ENCODE measurements at regions not wholly inside any gene's neighbourhood (a gene's known extent, or its start where the extent isn't known, plus 50 kb on each side); places are given as distances from the start of the nearest gene placed in this dataset.

DNA sequence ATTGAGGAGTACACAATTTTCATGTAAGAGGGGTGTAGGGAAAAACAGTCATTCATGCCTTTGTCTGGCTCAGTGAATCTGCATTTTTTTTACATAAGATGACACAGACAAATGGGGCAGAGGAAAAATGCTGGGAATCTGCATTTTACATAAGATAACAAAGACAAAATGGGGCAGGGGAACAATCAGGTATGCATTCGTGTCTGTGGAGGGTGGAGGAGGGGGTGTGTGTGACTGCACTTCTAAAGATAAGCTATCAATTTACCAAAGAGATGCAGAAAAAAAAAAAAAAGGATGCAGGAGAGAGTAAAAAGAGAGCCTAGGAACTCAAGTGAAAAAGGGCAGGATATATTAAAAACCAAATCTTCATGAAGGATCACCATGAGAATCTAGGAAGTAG lies 637.4 kb downstream of the ZNF674 start:
- TF ChIP-seq, protein P1, sequence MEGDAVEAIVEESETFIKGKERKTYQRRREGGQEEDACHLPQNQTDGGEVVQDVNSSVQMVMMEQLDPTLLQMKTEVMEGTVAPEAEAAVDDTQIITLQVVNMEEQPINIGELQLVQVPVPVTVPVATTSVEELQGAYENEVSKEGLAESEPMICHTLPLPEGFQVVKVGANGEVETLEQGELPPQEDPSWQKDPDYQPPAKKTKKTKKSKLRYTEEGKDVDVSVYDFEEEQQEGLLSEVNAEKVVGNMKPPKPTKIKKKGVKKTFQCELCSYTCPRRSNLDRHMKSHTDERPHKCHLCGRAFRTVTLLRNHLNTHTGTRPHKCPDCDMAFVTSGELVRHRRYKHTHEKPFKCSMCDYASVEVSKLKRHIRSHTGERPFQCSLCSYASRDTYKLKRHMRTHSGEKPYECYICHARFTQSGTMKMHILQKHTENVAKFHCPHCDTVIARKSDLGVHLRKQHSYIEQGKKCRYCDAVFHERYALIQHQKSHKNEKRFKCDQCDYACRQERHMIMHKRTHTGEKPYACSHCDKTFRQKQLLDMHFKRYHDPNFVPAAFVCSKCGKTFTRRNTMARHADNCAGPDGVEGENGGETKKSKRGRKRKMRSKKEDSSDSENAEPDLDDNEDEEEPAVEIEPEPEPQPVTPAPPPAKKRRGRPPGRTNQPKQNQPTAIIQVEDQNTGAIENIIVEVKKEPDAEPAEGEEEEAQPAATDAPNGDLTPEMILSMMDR (IDR thresholded peaks at IDR 0.05; ENCODE audit: insufficient read depth, low read length) = no peak
- TF ChIP-seq, protein P2, sequence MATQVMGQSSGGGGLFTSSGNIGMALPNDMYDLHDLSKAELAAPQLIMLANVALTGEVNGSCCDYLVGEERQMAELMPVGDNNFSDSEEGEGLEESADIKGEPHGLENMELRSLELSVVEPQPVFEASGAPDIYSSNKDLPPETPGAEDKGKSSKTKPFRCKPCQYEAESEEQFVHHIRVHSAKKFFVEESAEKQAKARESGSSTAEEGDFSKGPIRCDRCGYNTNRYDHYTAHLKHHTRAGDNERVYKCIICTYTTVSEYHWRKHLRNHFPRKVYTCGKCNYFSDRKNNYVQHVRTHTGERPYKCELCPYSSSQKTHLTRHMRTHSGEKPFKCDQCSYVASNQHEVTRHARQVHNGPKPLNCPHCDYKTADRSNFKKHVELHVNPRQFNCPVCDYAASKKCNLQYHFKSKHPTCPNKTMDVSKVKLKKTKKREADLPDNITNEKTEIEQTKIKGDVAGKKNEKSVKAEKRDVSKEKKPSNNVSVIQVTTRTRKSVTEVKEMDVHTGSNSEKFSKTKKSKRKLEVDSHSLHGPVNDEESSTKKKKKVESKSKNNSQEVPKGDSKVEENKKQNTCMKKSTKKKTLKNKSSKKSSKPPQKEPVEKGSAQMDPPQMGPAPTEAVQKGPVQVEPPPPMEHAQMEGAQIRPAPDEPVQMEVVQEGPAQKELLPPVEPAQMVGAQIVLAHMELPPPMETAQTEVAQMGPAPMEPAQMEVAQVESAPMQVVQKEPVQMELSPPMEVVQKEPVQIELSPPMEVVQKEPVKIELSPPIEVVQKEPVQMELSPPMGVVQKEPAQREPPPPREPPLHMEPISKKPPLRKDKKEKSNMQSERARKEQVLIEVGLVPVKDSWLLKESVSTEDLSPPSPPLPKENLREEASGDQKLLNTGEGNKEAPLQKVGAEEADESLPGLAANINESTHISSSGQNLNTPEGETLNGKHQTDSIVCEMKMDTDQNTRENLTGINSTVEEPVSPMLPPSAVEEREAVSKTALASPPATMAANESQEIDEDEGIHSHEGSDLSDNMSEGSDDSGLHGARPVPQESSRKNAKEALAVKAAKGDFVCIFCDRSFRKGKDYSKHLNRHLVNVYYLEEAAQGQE (IDR thresholded peaks at IDR 0.05; ENCODE audit: insufficient replicate concordance, low read depth) = no peak
